Epidermal melanocyte (primary cell): ENCODE measurements at regions not wholly inside any gene's neighbourhood (a gene's known extent, or its start where the extent isn't known, plus 50 kb on each side); places are given as distances from the start of the nearest gene placed in this dataset.

Experiments used
- DNase-seq: peaks from one replicate; pipeline ENCODE4 v3.0.0; 2011; ENCODE audit warnings: low spot score; ENCODE audit not compliant: insufficient read length

DNA sequence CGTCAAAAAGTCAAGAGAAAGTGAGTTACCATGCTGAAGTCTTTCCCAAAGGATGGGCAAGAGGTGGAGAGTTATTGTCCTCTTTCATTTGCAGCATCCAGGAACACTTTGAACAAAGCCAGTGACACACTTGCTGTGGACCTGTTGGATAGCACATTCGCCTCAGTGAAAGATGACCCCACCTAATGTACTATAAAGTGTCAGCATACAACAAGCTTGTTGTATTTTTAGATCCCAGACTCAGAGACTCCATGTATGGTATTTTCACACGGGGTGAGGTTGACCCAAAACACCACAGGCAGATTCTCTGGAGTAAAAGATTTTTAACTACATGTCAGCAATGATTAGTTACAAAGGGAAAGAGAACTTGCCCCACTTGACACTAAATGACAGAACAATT is 273.8 kb downstream of the PTBP2 start:
- DNase-seq = no peak

GRCh38 chr1:96996001-96996400 is 274.4 kb downstream of the PTBP2 start:
- DNase-seq = no peak

GRCh38 chr1:96997717-96998116 is 276.1 kb downstream of the PTBP2 start:
- DNase-seq = no peak

DNA sequence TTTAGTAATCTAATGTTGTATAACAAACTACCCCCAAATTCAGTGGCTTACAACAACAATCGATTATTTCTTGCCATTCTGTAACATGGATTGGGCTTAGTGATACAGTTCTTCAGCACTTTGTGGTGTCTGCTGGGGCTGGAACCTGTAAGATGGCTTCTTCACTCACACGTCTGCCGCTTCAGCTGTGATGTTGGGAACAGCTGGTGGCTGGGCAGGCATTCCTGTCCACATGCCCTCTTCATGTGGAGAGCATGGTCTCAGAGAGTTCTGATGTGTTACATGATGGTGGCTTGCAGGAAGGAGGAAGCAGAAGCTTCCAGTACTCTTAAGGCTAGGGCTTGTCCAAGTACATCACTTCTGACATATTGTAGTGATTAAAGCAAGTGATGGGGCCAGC is 276.9 kb downstream of the PTBP2 start:
- DNase-seq = no peak

DNA sequence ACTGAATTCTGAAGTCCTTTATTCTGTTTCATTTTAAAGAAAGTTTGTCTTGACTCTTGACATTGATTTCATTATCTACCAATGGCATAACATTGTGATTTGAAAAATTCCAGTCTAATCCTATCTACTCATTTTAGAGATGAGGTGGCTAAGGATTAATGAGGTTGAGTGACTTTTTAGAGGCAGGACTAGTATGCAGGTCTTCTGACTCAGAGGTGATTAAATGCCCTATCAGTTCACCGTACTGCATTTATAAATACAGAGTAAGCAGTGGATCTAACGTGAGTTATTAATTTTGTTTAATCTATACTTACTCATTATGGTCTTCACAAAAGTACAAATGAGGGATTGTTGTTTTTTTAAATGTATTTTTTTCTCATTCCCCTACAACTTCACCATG is 277.6 kb downstream of the PTBP2 start:
- no peak for DNase-seq

DNA sequence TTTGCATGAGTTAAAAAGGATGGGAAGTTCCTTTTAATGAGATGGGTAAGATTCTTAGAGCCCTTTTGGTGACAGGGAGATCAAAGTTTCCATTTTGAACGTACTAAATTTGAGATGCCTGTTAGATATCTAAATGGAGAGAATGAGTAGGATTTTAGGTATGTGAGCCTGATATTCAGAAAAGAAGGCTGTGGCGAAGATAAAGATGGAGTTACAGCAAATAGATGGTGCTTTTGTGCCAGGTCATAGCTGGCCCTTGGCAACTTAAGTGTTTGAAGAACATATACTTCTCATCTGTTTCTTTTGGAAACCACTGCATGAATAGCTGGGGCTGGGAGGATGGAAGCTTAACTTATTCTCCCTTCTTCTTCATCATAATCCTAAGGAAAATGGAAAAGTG is 282.5 kb downstream of the PTBP2 start:
- DNase-seq = no peak

- no peak for DNase-seq
Observed at GRCh38 chr1:97004743-97005142, 283.2 kb downstream of the PTBP2 start.

DNA sequence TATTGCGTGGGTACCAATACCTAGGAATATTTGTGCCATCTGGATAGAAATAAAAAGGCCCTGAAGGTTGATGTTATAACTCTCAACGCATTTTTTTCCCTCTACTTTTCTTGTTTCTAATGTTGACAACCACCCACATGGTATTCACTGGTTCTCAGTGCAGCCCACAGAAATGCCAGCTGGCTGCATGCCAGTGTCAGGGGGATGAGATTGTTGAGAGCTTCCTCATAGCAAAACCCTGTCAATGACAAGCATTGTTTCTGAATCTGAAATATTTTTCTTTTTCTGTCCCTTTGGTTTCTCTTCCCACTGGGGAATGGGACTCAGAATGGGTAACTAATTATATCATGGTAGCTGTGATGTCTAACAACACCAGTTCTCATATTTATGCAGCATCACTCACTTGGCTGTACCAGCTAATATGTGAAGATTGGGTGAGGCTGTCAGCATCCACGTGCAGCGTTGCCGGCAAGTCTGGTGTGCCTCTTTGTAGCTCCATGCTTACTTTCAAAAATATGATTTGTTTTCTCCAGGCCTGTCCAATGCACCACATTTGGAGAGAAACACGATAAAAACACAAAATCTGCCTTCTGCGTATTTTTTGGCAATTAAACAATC is 284.6 kb downstream of the PTBP2 start:
- DNase-seq = peak; percentile 42

DNA sequence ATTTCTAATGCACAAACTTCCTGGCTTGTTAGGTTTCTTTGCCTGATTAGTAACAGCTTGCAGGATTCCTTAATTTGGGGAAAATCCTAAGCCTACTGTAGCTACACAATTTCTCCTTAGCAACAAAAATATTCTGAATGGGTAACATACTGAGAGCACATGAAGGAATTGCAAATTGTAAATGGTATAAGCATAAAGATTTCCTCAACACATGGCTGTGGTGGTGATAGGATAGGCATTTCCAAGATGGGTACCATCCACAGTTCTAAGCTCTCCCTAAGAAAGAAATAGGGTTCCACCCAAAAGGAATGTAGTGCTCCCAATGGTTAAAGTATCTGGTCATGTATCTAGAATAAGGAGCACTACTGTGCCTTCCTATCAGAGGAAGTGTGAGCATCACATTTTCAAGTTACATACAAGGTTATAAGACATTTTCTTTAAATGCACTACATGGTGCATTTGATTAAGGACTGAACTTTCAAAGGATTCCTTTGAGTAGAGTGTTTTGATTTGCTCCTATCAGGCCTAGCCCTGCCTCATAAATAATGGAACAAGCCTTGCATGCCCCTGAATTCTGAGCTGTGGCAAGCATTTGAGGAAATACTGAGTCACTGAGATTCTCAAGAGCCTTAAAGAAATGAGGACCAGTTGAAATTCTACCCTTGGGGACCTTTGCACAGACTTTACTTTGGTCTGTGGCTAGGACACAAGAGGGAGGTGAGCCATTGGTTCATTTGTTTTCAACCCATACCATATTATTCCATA is 286.4 kb downstream of the PTBP2 start:
- no peak for DNase-seq

DNA sequence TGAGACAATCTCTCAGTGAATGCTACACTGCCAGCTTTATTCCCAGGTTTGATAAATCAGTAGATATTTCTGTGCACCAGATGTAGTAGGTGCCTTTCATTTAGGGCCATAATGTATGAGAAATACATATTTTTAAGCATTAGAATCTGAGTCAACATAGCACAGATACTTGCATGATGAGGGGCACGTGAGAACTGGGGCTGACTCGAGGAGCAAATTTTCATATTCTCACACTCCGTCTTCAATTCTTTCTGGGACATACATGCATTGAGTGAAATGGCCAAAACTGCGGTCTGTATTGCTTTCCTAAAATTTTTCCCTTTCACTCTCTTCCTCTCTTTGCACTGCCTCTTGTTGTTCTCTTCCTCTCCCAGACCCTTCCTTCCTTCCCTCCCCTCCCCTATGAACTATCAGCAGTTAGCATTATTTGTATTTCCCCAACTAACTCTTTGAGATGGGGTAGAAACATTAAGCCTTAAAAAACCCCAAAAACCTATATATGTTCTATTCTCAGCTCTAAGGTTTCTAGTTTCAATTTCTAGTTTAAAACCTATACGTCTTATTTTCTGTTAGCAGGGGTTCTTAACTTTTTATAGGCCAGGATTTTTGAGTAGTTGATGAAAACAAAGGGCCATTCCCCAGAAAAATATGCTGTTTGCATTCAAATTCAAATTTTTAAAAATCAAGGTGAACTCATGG is 289.1 kb downstream of the PTBP2 start:
- DNase-seq = no peak

DNA sequence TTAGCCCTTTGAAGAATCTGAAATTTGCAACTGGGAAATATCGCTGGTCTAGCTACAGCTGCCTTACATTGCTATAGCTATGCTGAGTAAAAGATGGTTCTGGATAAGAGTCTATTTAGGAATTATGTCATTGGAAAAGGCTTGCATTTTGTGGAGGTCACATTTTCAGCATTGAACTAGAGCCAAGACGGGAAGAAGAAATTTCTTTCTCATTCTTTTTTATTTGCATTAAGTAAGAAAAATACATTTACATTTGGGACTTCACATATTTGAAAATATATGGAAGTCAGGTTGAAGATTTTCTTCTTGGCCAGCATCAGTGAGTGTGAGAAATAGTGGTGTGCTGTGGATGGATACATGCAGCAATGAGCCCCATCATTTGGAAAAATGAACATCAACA is 291.6 kb downstream of the PTBP2 start:
- no peak for DNase-seq

DNA sequence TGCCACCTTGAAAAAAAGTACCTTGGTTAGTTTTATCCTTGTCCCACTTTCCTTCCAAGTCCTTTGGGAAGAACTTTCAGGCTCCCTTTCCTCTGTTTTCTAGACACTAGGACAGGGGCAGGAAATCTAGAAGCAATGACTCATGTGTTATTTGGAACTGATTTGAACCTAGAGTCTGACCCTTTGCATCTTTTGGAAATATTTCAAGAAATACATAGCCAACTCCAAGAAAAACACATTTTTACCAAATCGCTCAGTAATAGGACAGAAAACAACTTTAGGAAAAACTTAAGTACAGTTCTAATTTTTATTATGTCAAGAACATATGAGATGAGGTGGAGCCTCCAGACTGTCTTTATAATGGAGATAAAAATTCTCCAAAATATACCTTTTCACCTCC is 292.4 kb downstream of the PTBP2 start:
- DNase-seq = no peak

DNA sequence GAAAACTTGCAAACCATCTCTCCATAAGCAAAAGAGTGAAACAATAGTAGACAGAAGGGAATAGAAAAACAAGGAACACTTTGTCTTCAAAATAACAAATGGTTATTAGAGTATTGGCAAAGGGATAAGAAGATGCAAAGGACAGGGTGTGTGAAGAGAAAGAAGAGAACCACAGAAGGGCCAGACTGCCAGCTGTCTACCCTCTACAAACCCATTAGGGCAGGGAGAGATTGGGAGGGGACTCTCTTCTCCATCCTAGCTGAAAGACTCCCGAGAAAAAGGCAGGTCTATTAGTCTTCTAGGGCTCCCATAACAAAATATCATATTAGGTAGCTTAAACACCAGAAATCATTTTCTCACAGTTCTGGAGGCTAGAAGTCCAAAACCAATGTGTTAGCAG is 292.8 kb downstream of the PTBP2 start:
- DNase-seq = no peak

GRCh38 chr1:97017895-97018294 is 296.3 kb downstream of the PTBP2 start:
- no peak for DNase-seq
